Activated CD4-positive, CD25-positive, alpha-beta regulatory T cell treated with anti-CD3 and anti-CD28 coated beads, Interleukin-2, amount 50 U/mL, for 72 hours (primary cell): ENCODE measurements at regions not wholly inside any gene's neighbourhood (a gene's known extent, or its start where the extent isn't known, plus 50 kb on each side); places are given as distances from the start of the nearest gene placed in this dataset.

Experiments used
- DNase-seq: peaks from one replicate; pipeline ENCODE4 v3.0.0; 2021

DNA sequence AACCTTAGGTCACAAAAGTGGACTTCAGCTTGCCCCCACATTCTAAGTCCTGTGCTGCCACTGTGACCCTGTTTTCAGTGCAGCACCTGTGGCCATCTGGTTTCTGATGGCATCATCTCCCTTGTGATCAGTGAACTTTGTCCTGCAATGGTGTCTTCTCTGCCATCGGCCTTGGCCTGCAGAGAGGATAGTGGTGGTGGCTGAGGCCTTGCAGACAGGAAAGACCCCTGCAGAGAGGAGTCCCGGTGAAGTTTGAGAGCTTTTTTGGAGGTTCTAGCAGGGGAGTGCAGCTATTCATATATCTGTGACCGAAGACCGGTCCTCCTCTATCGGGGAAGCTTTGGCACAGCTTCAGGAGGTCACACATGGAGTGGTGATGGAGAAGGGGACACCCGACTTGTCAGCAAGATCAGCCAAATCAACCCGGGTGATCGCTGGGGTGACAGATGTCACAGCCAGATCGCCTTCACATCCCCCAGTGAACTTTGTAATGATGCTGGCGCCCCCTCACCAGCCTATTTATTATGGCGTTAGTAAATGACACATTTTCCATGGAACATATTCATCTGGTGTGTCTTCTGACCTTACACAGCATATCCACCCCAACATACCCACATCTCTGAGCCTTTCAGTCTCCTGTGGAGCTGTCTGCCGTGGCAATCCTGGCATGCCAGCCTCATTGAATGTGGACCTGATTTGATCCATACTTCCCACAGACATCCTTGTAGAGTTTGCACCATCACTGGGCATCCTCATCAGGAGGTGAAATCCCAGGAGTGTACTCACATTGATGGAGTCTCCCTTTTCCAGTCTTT lies 136.1 kb downstream of the PAPOLA start:
- DNase-seq: no peak

DNA sequence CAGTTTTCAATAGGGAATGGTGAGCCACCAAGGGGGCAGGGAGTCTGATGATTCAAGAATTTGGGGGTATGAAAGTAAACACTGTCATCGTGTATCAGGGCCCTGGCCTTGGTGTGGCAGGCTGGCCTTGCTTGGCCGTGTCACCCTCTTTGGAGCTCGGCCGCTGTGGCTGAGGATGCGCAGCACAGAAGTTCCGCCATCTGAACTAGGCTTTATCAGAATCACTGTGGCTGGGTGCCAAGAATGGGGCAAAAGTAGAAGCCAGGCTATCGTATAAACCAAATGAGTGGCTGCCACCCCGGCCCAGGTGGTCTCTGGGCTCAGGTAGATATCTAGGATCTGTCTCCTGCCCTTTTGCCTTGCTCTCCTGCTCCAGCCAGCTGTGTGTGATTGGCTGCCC lies 137.4 kb downstream of the PAPOLA start:
- DNase-seq: no peak

DNA sequence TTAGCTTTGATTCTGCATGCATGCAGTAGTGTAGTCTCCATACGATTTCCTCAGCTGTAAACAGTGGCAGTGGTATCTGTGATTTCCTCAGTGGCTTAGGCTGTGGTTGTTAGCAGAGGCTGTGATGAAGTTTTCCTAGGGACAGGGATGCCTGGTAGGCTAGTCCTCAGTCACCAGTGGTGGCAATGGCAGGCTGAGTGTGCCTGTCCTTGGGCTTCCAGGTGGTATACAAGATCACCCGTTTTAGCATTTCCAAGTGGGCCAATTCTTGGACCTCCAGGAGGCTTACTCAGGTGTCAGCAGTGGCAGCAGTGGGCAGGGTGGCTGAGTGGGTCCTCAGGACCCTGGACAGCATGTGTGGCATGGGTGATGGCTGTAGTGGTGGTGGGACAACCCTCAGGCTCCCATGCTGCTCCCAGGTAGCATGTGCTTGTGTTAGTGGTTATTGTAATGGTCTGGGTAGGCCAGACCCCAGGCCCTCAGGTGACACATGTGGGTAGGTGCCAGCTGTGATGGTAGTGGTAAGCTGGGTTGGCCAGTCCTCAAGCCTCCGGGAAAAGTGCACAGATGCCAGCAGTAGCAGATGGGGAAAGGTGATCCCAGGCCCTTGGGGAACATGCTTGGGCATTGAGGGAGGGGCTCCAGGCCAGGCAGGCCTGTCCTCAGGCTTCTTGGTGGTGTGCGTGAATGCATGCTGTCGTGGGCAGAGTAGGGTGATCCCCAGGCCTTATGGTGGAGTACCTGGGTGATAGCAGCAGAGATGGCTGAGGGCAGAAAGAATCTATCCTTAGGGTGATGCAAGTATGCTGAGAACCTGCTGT lies 146.5 kb downstream of the PAPOLA start:
- DNase-seq: no peak

DNA sequence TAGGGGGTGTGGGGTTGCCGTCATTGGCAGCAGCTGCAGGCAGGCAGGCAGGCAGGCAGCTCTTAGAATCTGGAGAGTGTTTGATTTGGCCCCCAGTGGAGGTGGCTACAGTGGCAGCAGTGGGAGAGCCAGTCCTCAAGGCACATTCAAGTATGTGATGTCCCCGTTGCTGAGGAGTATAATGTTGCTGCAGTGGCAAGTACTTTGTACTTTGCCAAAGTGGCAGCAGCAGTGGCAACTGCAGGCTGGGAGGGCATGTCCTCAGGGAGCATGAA lies 147.1 kb downstream of the PAPOLA start:
- DNase-seq: no peak

DNA sequence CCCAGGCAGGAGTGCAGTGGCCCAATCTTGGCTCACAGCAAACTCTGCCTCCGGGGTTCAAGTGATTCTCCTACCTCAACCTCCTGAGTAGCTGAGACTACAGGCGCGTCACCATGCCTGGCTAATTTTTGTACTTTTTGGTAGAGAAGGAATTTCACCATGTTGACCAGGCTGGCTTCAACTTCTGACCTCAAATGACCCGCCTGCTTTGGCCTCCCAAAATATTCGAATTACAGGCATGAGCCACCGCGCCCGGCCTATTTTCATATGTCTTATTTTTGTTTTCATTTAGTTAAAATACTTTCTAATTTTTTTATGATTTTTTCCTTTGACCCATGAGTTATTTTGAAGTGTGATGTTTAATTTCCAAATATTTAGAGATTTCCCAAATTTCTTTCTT lies 143.6 kb upstream of the VRK1 start:
- DNase-seq: no peak

DNA sequence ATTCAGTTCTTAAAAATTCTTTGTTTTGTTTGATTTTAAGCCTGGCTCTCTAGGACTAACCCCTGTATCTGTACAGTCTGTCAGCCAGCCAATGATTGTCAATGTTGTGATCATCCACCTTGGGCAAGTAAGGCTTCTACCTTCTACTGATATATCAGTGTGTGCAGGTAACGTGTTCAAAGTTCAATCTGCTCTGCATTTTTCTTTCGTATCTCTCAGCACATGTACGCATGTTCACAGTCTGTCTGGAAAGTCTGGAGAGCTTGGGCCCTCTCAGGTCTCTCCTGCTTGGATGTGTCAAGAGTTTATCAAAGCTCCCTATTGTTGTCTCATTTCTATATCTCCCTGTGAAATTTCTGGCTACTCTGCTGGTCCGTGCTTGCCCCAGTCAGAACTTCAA lies 138.6 kb upstream of the VRK1 start:
- DNase-seq: no peak

DNA sequence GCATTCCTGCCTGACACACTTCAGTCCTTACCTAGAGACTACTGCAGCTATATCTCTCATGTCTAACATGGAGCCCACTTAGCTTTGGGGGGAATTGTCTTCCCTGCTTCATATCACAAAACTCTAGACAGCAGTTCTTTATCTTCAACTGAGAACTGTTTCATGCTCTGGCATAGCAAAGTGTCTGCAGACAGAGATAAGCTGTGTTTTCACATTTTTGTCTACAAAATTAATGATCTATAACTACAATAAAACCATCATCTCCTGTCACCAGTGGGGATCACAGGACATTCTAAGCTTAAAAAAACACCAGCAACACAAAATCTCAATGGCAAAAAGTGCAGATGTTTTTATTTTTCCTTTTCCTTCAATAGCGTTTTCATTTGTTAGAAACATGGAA lies 137.1 kb upstream of the VRK1 start:
- DNase-seq: no peak

DNA sequence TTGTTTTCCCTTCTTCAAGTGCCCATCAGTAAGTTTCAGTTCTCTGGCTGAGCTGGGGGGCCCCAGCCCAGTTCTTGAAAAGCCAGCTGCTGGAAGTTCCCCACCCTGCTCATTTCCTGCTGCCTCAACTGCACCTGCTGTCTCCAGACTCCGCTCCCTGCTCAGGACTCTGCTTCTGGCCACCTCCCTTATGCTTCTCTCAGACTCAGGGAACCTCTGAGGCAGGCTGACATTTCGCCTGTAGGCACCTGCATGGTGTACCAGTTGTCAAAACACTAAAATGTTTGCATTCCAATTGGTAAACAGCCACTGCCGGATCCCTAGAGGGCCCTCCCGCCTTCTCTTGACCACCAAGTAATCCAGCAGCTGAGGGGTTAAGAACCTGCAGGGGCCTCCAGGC lies 136.5 kb upstream of the VRK1 start:
- no peak for DNase-seq

DNA sequence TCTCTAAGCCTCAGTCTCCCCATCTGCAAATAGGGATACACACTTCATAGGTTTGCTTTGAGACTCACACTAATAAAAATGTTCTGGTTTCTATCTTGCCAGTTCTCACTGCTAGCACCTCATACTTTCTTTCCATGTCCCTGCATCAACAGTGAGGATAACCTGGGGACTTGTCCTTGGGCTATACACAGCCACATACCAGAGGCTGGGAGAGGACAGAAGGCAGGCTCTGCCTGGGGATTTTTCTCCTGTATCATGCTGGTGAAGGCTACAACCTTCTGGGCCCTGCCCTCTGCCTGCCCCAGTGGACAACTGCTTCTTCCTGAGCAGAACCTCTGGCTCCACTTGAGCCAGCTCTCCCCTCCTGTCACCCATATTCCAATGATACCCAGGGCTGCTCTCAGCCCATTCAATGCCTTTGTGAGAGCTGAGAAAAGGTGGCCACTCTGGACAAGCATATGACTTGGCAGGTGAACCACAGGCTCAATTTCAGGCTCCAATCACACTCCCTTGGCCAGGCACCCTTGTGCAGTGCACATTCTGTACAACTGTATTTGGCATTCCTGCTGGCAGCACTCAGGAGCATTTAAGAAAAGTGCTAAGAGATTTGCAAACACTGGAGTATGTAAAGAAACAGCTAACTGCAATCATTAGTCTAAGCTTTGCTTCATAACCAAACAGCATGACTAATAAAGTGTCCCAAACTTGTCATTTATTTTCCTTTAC lies 135.8 kb upstream of the VRK1 start:
- no peak for DNase-seq

DNA sequence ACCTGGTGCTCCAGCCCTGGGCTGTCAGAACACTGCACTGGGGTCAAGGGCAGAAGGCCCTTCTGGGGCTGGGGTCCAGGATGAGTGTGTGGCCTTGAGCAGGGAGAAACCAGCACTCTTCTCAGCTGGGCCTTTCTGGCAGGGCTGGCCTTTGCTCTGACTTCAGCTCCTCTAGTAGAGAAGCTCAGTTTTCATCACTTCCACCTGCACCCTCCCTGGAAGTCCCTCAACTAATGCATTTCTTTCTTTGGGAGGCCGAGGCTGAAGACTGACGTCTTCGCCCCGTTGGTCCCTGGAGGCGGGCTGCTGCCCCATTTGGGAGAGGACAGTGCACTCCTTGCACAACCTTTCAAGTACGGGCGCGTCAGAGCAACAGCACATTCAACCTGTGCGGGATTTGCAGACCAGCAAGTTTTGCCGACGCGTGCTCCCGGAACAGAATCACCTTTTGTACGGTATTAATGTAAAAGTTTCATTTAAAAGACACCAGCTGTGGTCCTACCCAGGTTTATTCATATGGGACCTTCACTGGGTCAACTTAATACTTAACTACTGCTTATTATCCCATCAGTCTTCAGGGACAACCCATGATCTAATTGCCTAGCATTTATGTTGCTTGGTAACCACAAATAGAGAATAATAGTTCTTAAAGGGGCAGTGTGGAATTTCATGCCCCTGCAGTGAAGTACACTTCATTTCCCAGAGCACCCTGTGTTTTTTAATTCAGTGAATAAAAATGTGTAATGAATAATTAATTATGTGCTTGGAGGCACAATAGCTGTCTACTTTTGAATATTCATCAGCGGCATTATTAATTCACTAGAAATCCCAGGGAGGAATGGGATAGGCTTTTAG lies 134.8 kb upstream of the VRK1 start:
- DNase-seq: no peak

DNA sequence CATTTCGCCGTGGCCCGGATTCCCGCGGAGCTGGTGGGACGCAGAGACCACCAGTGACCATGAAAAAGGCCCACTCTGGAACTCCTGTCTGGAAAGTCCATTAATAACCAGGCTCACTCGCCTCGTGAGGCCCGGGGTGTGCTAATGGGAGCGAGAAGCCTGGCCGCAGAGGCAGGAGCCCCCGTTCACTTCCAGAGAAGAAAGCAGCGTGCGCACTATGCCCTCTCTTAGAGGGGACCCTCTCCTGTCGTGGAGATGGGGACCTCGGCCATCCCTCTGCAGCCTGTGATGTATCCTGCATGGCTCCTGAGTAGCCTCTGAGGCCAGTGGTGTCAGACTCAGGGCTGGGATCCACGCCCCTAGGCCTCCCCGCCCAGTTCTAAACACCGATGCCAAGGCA lies 134.1 kb upstream of the VRK1 start:
- DNase-seq: no peak

DNA sequence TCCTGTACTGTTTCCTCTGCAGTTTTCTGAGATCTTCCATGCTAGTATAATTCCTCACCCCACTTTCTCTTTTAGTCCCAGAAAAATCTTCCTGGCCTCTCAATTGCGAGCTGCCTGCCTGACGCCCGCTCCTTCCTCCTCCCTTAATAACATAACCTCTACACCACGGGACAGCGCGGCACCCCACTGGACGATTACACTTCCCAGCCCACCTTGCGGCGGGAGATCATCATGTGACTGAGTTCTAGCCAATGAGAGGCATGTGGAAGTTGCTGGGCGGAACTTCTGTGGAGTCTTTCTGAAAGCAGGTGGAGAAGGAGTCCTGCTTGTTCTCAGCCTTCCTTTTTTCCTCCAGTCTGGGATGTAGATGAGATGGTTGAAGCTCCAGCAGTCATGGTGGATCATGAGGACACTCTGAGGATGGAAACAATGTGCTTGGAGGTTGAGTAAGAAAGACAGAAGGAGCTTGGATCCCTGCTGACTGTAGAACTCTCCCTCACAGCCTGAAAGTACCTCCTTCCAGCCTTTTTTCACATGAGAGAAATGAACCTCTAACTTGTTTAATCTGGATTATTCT lies 133.6 kb upstream of the VRK1 start:
- DNase-seq: no peak

DNA sequence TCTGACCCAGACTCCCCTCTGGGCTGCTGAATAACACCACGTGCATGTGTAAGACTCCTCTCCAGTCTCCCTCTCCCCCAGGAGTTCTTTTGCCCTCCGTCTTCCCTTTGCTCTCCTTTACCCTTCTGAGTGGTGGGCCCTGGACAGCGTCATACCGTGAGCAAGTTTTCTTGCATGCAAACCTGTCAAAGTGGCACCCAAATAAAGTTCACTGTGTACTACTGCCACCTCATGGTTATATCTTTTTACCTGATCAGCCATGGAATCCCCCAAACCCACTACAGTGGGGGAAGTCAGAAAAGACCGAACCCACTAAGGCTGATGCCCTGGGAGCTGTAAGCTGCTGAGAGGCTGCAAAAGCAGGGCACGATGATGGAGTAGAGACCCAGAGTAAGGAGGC lies 131.1 kb upstream of the VRK1 start:
- no peak for DNase-seq

DNA sequence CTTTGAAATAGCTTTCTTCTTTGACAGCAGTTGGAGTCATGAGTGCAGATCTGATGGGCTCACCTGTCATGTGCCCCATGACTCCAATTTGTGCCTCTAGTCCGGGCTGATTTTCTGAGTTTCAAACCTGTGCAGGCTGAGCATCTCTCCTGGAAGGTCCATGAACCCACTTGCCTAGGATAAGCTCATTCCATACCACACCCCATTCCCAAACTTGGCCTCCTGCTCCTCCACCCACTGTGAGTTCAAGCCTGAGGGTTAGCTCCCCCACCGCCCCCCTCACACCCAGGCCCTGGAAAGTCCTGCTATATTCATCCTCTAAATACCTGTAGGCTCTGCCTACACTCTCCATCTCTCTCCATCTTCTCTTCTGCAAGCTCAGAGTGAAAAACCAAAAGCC lies 126.8 kb upstream of the VRK1 start:
- DNase-seq: no peak

DNA sequence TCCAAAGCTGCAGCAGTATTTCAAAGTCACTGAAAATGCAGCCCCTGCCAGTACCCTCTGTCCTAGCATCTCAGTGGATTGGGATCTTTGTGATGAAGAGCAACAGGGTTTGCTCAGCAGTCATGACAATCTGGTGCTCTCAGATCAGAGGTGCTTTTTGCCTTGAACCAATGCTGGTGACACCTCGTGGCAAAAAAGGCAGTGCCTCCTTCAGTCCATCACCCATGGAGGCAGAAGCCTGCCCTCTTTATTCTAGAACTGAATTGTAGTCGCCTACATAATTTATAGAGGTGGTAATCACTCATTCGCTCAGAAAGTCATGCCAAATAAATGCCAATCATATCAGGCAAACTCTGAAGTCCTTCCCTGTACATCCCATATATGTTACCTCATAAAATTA lies 126.0 kb upstream of the VRK1 start:
- no peak for DNase-seq

DNA sequence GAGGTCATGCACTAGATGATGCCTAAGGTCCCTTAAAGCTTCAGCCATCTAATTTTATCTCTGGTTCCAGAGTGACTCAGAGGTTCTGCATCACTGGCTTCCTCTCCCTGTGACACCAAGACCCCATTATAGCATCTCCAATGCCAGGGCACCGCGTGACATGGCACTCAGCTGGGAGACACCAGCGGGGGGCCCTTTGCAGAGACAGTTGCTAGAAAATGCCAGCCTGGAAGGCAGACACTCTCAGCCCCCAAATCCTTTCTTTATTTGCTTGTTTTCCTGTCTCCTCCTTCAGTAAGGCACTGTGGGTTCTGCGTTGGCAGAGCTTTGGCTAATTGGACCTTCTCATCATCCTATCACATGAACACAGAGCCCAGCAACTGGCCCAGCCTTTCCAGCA lies 123.5 kb upstream of the VRK1 start:
- DNase-seq: no peak

DNA sequence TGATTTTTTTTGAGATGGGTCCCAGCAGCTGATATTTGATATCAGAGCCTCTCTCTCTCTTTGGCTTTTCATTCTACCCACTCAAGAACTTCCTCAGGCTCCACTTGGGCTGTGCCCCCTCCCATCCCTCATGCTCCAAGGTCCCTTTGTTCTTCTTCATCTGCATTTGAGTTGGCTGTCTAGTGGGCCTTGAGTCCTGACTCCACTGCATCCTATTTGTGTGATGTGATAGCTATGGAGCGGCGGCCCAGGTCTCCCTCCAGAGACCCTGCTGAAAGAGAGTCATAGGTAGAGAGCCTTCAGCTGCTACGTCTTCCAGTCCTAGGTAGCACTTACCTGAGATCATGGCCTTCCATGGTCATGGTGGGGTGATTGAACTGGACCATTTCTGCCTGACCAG lies 123.1 kb upstream of the VRK1 start:
- no peak for DNase-seq

DNA sequence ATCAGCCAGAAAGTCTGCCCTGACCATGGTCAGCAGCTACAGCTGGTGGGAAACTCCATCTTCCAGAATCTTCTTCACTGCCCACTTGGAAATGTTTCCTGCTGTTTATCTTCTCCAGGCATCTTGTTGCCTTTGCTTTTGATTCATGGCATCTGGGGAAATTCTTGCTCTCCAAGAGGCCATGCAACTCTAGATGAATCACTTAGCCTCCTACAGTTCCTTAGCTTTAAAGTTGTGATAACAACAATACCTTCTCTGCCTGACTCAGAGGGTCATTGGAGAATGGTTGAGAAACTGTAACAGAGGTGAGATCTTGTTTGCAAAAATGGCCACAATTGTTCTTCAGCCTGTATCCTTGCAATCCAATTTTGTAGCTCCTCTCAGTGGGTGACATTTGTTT lies 121.0 kb upstream of the VRK1 start:
- DNase-seq: no peak

DNA sequence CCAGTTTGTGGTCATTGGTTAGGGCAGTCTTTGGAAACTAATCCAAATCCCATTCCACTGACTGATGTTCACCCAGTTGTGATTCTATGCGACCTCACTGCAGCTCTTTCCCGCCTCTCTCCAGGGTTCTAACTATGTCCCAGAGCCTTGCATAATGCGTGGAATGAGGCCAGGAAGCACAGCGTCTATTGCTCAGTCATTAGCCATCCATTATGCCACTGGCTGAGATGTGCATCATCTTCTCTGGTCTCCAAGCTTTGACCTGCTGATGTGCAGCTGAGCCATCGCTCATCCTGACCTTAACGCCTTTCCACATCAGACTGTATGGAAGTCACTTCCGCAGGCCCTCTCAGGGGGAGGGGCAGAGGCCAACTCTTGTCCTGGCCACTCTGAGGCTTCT lies 115.4 kb upstream of the VRK1 start:
- DNase-seq: no peak

DNA sequence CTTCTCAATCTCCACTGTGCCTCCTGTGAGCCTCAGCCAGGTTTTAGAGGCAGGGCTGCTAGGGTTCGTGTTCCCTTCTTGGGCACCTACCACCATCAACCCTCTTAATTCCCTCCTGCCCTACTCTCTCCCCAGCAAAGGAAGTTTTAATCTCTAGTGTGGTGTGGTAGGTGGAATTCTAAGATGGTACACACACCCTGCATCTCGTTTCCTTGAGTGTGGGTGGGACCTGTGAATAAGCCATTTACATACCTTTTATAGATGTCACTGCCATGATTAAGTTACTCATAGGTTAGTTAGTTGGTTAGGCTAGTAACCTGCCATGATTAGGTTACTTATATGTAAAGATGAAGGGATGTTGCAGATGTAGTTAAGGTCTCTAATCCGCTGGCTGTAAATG lies 114.8 kb upstream of the VRK1 start:
- DNase-seq: no peak

DNA sequence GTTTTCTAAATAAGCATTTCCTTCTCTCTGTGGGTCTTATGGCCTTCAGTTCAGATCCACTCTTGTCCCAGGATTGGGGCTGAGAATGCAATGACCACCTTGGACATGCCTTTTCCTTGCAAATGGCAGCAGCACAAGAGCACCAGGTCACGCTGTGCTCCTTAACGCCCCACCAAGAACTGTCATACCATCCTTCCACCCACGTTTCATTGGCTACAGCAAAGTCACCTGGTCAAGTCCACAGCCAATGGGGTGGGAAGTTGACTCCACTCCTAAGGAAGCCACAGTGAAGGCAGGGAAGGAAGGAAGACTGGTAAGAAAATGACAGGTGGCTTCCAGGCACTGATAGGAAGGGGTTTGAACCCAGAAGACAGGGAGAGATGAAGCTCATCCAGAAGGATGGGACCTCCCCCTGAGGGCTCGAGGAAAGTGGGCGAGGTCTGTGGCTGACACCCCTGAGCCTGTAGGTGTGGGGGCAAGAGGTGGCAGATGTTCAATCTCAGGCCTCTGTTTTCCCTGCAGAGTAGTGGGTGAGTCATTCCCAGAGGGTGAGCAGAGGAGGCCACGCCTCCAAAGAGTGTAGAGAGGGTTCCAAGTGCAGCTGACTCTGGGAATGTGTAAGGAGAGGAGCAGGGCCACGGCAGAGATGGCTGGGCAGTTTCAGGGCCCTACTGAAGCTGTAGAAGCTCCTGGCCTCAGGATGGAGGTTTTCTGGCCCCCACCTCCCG lies 113.5 kb upstream of the VRK1 start:
- no peak for DNase-seq

DNA sequence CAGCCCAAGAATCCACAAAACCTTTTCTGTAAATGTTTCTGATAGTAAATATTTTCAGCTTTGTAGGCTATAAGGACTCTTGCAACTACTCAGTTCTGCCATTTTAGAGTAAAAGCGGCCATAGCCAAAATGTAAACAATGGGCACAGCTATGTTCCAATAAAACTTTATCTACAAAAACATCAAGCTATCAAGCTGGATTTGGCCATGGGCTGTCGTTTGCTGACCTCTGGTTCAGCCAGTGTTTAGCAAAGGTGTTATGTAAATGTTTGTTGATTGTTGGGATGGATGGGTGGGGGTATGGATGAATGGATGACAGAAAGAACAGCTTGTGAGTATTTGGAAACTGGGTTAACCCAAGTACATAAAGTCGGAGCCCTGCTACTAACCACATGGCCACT lies 111.1 kb upstream of the VRK1 start:
- no peak for DNase-seq
